ENCODE measurements at regions not wholly inside any gene's neighbourhood (a gene's known extent, or its start where the extent isn't known, plus 50 kb on each side); places are given as distances from the start of the nearest gene placed in this dataset.
"Not testable (repeated sequence)": the region's sequence is repeated elsewhere in the genome, so short reads cannot be mapped to it uniquely, and the experiment has no call there.

DNA sequence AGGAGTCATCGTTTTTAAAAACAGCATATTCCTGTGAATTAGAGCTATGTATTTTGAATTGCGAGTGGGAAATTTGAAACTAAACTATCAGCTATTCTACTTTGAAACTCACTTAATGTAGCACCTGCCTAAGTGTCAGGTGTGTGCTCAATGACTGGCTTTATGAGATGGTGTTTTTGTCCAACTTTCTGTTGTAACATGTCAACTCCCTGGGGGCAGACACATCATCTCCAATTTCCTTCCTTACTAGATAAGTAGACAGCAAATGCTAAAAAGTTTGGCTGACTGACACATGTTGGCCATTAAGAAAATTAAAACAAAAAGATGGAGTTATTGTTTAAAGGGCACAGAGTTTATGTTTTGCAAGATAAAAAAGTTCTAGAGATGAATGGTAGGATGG, 226.9 kb downstream of the TFAP2B start:
- H3K9me2 ChIP-seq (replicated peaks; ENCODE audit: insufficient read depth, low read length), result no peaks in the 10 kb centered on the region
- H3K79me2 ChIP-seq (ENCODE audit: low read length), result no peaks in the 10 kb centered on the region
- no peaks in the 10 kb centered on the region for H3F3A ChIP-seq (ENCODE audit: insufficient read depth, low read length)
- no peaks in the 10 kb centered on the region for H3K36me3 ChIP-seq (replicated peaks; ENCODE audit: insufficient read depth, low read length)
- H3K27me3 ChIP-seq (replicated peaks; ENCODE audit: insufficient read depth, low read length), result no peaks in the 10 kb centered on the region
- no peaks in the 10 kb centered on the region for H3K4me1 ChIP-seq (ENCODE audit: low read length)
- no peak overlapping the region for H3K4me3 ChIP-seq (ENCODE audit: low read length)
- H3K9me3 ChIP-seq (replicated peaks; ENCODE audit: insufficient read depth, low read length), result no peaks in the 10 kb centered on the region
- H2AFZ ChIP-seq (ENCODE audit: low read length), result no peak overlapping the region
- no peak for DNase-seq
- TF ChIP-seq, protein P1, sequence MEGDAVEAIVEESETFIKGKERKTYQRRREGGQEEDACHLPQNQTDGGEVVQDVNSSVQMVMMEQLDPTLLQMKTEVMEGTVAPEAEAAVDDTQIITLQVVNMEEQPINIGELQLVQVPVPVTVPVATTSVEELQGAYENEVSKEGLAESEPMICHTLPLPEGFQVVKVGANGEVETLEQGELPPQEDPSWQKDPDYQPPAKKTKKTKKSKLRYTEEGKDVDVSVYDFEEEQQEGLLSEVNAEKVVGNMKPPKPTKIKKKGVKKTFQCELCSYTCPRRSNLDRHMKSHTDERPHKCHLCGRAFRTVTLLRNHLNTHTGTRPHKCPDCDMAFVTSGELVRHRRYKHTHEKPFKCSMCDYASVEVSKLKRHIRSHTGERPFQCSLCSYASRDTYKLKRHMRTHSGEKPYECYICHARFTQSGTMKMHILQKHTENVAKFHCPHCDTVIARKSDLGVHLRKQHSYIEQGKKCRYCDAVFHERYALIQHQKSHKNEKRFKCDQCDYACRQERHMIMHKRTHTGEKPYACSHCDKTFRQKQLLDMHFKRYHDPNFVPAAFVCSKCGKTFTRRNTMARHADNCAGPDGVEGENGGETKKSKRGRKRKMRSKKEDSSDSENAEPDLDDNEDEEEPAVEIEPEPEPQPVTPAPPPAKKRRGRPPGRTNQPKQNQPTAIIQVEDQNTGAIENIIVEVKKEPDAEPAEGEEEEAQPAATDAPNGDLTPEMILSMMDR (IDR thresholded peaks at IDR 0.05; ENCODE audit: low read length), result no peak
- no peak for TF ChIP-seq EZH2phosphoT487 (IDR thresholded peaks at IDR 0.05; ENCODE audit: low read length)
- no peak for TF ChIP-seq EZH2 (optimal IDR thresholded peaks at IDR 0.05; ENCODE audit: low read depth, low read length)
- no peak overlapping the region for H3K27ac ChIP-seq (ENCODE audit: low read length)
- H3K4me2 ChIP-seq (ENCODE audit: low read depth, low read length), result no peak overlapping the region
- H3K9ac ChIP-seq (ENCODE audit: low read length), result no peak overlapping the region
- H4K20me1 ChIP-seq (ENCODE audit: insufficient read depth, low read length), result no peaks in the 10 kb centered on the region

DNA sequence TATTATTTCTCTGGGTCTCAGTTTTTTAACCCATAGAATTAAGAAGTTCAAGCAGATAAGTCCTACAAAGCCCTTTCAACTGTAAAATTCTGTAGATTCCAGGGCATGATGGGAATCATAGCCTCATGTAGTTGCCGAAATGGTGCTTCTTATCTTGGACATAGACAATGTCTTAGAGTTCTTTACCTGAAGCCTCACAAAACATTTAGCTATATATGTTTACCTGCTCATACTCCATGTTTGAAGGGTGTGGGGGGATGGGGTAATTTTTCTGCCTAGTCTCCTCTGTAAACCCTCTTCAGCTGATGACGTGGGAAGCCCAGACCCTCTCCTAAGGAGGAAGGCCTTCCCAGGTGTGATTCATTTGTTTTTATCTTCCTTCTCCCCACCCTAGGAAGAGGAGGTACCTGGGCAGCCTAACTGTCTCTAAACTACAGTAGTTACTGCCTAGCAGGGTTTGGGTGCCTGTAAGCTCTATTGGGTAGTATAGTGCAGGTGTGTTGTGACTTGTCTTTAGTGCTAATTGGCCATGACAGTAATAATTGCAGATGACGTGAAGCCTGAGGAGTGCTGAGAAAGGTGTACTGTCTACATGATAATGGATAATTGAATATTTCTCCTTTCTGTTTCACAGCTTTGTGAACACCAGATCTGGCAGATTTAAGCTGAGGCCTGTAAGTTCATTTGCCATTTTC, 230.8 kb downstream of the TFAP2B start:
- no peak overlapping the region for H3K4me2 ChIP-seq (ENCODE audit: low read depth, low read length)
- no peak for DNase-seq

DNA sequence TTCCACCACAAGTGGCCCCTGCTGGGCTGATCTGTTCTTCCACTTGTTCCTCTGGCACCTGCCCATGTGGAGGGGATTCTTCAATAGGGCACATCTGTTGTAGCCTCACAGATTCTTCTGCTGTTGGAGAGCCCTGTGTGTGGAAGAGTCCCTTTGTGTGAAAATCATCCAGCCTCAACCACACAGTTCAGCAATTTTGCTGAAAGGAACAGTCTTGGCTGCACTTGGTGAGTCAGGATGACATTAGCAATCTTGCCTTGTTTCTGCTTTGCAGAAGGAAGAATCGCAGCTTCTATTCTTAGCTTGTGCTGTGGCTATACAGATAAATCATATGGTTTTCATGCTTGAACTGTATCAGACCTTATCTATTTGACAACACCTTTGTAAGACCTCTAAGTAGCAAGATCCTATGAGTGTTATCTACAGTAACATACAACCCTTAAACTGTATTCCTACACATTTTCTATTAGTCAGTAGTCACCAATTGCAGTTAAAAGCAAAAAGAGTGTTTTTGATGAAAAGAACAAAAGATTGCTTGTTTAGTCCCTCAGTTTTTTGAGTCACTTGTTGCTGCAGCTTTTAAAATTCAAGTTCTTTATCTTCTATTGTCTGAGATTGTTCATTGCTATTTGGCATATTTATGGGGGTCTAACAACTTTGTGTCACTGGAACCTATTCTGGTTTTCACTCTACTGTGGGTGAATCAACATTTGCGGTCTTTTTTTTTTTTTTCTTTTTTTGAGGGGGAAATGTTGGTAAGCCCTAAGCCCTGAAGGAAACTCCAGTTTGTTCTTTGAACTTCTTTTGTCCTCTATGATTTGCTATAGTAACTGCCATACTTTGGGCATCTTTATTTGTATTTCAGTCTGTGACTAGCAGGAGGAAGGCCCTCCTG, 231.6 kb downstream of the TFAP2B start:
- H3K9me3 ChIP-seq (replicated peaks; ENCODE audit: insufficient read depth, low read length), result no peaks in the 10 kb centered on the region
- H3K79me2 ChIP-seq (ENCODE audit: low read length), result no peaks in the 10 kb centered on the region
- TF ChIP-seq EZH2 (optimal IDR thresholded peaks at IDR 0.05; ENCODE audit: low read depth, low read length) (no peak), EZH2phosphoT487 (IDR thresholded peaks at IDR 0.05; ENCODE audit: low read length) (no peak)
- TF ChIP-seq, protein P1 (IDR thresholded peaks at IDR 0.05; ENCODE audit: low read length), result no peak
- H3K4me3 ChIP-seq (ENCODE audit: low read length), result no peak overlapping the region
- DNase-seq, result no peak
- no peaks in the 10 kb centered on the region for H4K20me1 ChIP-seq (ENCODE audit: insufficient read depth, low read length)
- no peak overlapping the region for H2AFZ ChIP-seq (ENCODE audit: low read length)
- H3K9me2 ChIP-seq (replicated peaks; ENCODE audit: insufficient read depth, low read length), result no peaks in the 10 kb centered on the region
- no peak overlapping the region for H3K9ac ChIP-seq (ENCODE audit: low read length)
- no peaks in the 10 kb centered on the region for H3K27me3 ChIP-seq (replicated peaks; ENCODE audit: insufficient read depth, low read length)
- no peak overlapping the region for H3K27ac ChIP-seq (ENCODE audit: low read length)
- H3K4me1 ChIP-seq (ENCODE audit: low read length), result no peaks in the 10 kb centered on the region
- no peak overlapping the region for H3K4me2 ChIP-seq (ENCODE audit: low read depth, low read length)
- no peaks in the 10 kb centered on the region for H3F3A ChIP-seq (ENCODE audit: insufficient read depth, low read length)
- H3K36me3 ChIP-seq (replicated peaks; ENCODE audit: insufficient read depth, low read length), result no peaks in the 10 kb centered on the region

More for the DNA sequence above, 230.8 kb downstream of the TFAP2B start:
- TF ChIP-seq EZH2 (optimal IDR thresholded peaks at IDR 0.05; ENCODE audit: low read depth, low read length) (no peak), EZH2phosphoT487 (IDR thresholded peaks at IDR 0.05; ENCODE audit: low read length) (no peak)
- TF ChIP-seq, protein P1 (IDR thresholded peaks at IDR 0.05; ENCODE audit: low read length), result no peak
- H3K79me2 ChIP-seq (ENCODE audit: low read length), result no peaks in the 10 kb centered on the region
- H3K9ac ChIP-seq (ENCODE audit: low read length), result no peak overlapping the region
- no peak overlapping the region for H3K4me3 ChIP-seq (ENCODE audit: low read length)
- no peaks in the 10 kb centered on the region for H3K9me2 ChIP-seq (replicated peaks; ENCODE audit: insufficient read depth, low read length)
- no peak overlapping the region for H3K27ac ChIP-seq (ENCODE audit: low read length)
- no peaks in the 10 kb centered on the region for H3K36me3 ChIP-seq (replicated peaks; ENCODE audit: insufficient read depth, low read length)
- H3F3A ChIP-seq (ENCODE audit: insufficient read depth, low read length), result no peaks in the 10 kb centered on the region
- H3K9me3 ChIP-seq (replicated peaks; ENCODE audit: insufficient read depth, low read length), result no peaks in the 10 kb centered on the region
- no peaks in the 10 kb centered on the region for H3K27me3 ChIP-seq (replicated peaks; ENCODE audit: insufficient read depth, low read length)
- H4K20me1 ChIP-seq (ENCODE audit: insufficient read depth, low read length), result no peaks in the 10 kb centered on the region
- H3K4me1 ChIP-seq (ENCODE audit: low read length), result no peaks in the 10 kb centered on the region
- H2AFZ ChIP-seq (ENCODE audit: low read length), result no peak overlapping the region

DNA sequence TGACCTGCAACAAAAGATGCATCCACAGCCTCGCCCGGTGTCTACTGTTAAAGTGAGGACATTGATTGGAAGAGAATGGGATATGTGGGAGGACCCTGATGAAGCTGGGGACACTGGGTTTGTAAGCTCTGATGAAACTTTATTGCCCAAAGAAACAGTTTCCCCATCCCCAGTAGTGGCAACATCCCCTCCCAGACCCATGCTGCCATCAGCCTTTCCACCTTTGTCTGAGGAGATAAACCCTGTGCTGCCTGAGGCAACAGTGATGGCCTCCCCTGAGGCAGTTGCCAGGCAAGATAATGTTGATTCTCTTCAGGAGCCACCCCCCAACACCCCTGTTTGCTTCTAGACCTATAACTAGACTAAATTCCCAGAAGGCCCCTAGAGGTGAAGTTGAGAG, 234.0 kb downstream of the TFAP2B start:
- not testable (repeated sequence) for H3K79me2 ChIP-seq (ENCODE audit: low read length); DNase-seq; H3K4me2 ChIP-seq (ENCODE audit: low read depth, low read length); H2AFZ ChIP-seq (ENCODE audit: low read length); H3K27me3 ChIP-seq (replicated peaks; ENCODE audit: insufficient read depth, low read length); H3K4me3 ChIP-seq (ENCODE audit: low read length); H4K20me1 ChIP-seq (ENCODE audit: insufficient read depth, low read length); H3K9ac ChIP-seq (ENCODE audit: low read length); H3K9me3 ChIP-seq (replicated peaks; ENCODE audit: insufficient read depth, low read length); H3K27ac ChIP-seq (ENCODE audit: low read length); H3K36me3 ChIP-seq (replicated peaks; ENCODE audit: insufficient read depth, low read length); H3K9me2 ChIP-seq (replicated peaks; ENCODE audit: insufficient read depth, low read length); H3K4me1 ChIP-seq (ENCODE audit: low read length); H3F3A ChIP-seq (ENCODE audit: insufficient read depth, low read length)

DNA sequence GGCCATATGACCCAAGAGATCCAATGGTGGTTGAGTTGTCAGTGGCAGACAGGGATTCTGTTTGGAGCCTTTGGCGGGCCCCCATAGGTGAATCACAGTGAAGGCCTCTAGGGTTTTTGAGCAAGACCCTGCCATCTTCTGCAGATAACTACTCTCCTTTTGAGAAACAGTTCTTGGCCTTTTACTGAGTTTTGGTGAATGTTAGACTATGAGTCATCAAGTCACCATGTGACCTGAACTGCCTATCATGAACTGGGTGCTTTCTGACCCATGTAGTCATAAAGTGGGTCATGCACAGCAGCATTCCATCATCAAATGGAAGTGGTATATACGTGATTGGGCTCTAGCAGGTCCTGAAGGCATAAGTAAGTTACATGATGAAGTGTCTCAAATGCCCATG, 236.6 kb downstream of the TFAP2B start:
- H3K27me3 ChIP-seq (replicated peaks; ENCODE audit: insufficient read depth, low read length); H2AFZ ChIP-seq (ENCODE audit: low read length); H3K79me2 ChIP-seq (ENCODE audit: low read length); DNase-seq; H3K9me2 ChIP-seq (replicated peaks; ENCODE audit: insufficient read depth, low read length); H3K36me3 ChIP-seq (replicated peaks; ENCODE audit: insufficient read depth, low read length); H3K4me1 ChIP-seq (ENCODE audit: low read length); H3K4me2 ChIP-seq (ENCODE audit: low read depth, low read length); H3K9me3 ChIP-seq (replicated peaks; ENCODE audit: insufficient read depth, low read length); H3K27ac ChIP-seq (ENCODE audit: low read length); H3K9ac ChIP-seq (ENCODE audit: low read length); H4K20me1 ChIP-seq (ENCODE audit: insufficient read depth, low read length); H3F3A ChIP-seq (ENCODE audit: insufficient read depth, low read length); H3K4me3 ChIP-seq (ENCODE audit: low read length): not testable (repeated sequence)
